T-cell (primary cell): ENCODE measurements at regions not wholly inside any gene's neighbourhood (a gene's known extent, or its start where the extent isn't known, plus 50 kb on each side); places are given as distances from the start of the nearest gene placed in this dataset.
A peak's percentile ranks its signal among the peaks of the same experiment; 100 is the strongest.

ENCODE experiments used
- ATAC-seq, 4 experiments: fragments of 200-7000 bp in 3 of 4; fragments of 150-1000 bp in 1 of 4; cut with Tn5 transposase; replicated peaks in 1 of 4; 1 replicate in 3 of 4; 2 replicates in 1 of 4; pipeline ENCODE4 v1.10.0; 2021; ENCODE audit warnings: moderate library complexity in 3 of 4, mild to moderate bottlenecking in 2 of 4, moderate number of reproducible peaks in 1 of 4
- CTCF ChIA-PET, 2 donors: fragments of 300-600 bp; sonication (Branson Sonifier 250); formaldehyde crosslinking; loops; one replicate each; lab custom pipeline; 2022; ENCODE audit warnings: antibody characterized with exemption in 2 of 2; lab: Charles Lee
- POLR2A ChIA-PET, 2 donors: fragments of 300-600 bp; sonication (Branson Sonifier 250); formaldehyde crosslinking; loops; one replicate each; lab custom pipeline; 2022; ENCODE audit warnings: antibody characterized with exemption in 2 of 2; lab: Charles Lee
- DNase-seq, 35 experiments: peaks; one replicate each; pipeline versions ENCODE4 v3.0.0 to v3.0.0-alpha.2; 2013 to 2023
- H3K27ac ChIP-seq: one replicate; pipeline ENCODE4 v1.5.1; 2013; ENCODE audit warnings: low read length
- H3K27me3 ChIP-seq, 2 experiments: replicated peaks in 1 of 2; 1 replicate in 1 of 2; 2 replicates in 1 of 2; pipeline versions ENCODE4 v1.6.1 to v1.7.0; 2013; ENCODE audit warnings: low read length in 1 of 2, mixed read lengths in 1 of 2; ENCODE audit not compliant: control insufficient read depth in 2 of 2, insufficient read depth in 2 of 2; ENCODE audit errors: extremely low read depth in 1 of 2
- H3K36me3 ChIP-seq, 2 donors: 1 replicate in 1 of 2; 2 replicates in 1 of 2; pipeline versions ENCODE4 v1.6.1 to v1.7.0; 2013; ENCODE audit warnings: low read length in 1 of 2; ENCODE audit not compliant: control insufficient read depth in 2 of 2, insufficient read depth in 1 of 2; ENCODE audit errors: extremely low read depth in 1 of 2
- H3K4me1 ChIP-seq, 2 experiments: 1 replicate in 1 of 2; 2 replicates in 1 of 2; pipeline versions ENCODE4 v1.6.1 to v1.7.0; 2013; ENCODE audit warnings: low read length in 2 of 2, mixed read lengths in 1 of 2; ENCODE audit not compliant: insufficient read depth in 2 of 2, control insufficient read depth in 1 of 2; ENCODE audit errors: extremely low read depth in 1 of 2
- H3K4me3 ChIP-seq, 2 donors: 1 replicate in 1 of 2; 2 replicates in 1 of 2; pipeline versions ENCODE4 v1.5.1 to v1.7.0; 2013; ENCODE audit warnings: mild to moderate bottlenecking in 2 of 2, low read length in 1 of 2, moderate library complexity in 1 of 2; ENCODE audit not compliant: control insufficient read depth in 1 of 2; ENCODE audit errors: extremely low read depth in 1 of 2
- H3K9me3 ChIP-seq: 2 replicates; pipeline ENCODE4 v1.7.0; 2013
- H3K27ac Mint-ChIP-seq, 2 donors: one replicate each; pipeline ENCODE4 v1.8.0; 2020 to 2021; ENCODE audit warnings: mild to moderate bottlenecking in 2 of 2, mixed read lengths in 2 of 2
- H3K27me3 Mint-ChIP-seq, 2 donors: one replicate each; pipeline ENCODE4 v1.8.0; 2021 to 2022; ENCODE audit warnings: mixed read lengths in 2 of 2
- H3K36me3 Mint-ChIP-seq: one replicate; pipeline ENCODE4 v1.8.0; 2021; ENCODE audit warnings: mixed read lengths
- H3K4me1 Mint-ChIP-seq, 3 donors: one replicate each; pipeline ENCODE4 v1.8.0; 2020 to 2022; ENCODE audit warnings: mixed read lengths in 3 of 3, mild to moderate bottlenecking in 1 of 3
- H3K4me3 Mint-ChIP-seq, 3 donors: one replicate each; pipeline ENCODE4 v1.8.0; 2020 to 2022; ENCODE audit warnings: mild to moderate bottlenecking in 3 of 3, mixed read lengths in 3 of 3, moderate library complexity in 3 of 3
- H3K9me3 Mint-ChIP-seq, 3 donors: one replicate each; pipeline ENCODE4 v1.8.0; 2020 to 2022; ENCODE audit warnings: mixed read lengths in 3 of 3
- WGBS: methylation state at CpG from one replicate; pipeline ENCODE4 v1.1.5; 2013; ENCODE audit warnings: missing lambda C conversion rate; ENCODE audit not compliant: insufficient coverage; 5-methylcytosine and 5-hydroxymethylcytosine counted together

DNA sequence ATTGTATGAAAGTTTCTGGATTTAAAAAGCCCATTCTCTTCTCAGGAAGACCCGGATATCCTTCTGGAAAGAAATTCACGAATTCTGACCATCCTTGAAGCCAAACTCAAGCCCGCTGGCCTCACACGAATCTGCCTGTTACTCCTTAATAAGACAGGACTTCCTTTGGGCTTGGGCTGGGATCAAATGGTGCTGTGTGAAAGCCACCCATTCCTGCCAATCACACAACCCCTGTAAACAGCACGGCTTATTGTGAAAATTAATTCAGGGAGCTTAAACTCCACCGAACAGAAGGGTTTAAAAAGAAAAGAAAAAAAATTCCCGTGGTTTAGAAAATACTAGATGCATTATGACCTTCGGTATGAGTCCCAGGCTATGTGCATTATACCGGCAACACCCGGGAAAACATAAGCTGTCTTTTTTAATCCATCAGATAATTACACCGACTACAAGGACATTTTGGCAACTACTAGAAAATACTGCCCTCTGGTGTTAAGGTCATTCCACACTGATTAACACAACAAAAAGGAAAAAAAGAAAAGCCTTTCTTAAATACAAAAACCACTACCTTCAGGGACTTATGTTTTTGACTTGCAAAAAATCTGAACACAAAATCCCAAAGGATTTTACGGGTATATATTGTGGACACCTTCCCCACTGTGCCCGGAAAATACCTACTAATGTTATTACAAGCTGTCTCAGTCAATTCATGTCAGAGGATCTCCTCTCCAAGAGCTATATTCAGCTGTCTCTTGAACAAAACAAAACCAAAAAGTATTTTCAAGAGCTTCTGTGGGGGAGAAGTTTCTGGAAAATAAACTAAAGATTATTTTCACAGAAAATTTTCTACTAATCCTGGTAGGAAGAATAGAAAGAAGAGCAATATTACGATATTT is 76.0 kb upstream of the LSM14A start:
- 22% methylated on average over 8 of the region's 14 CpGs for WGBS
- POLR2A ChIA-PET, result no interaction called here

GRCh38 chr19:34104096-34104495 is 68.2 kb upstream of the LSM14A start:
- Histone ChIP-seq H3K4me1 (no peaks in the 10 kb centered on the region), H3K4me3 (no peak overlapping the region), H3K27ac (no peak overlapping the region), H3K9me3 (no peaks in the 10 kb centered on the region), H3K27me3 (peaks cover 2 to 8% of the 10 kb centered on the region in 2 experiments), H3K36me3 (no peaks in the 10 kb centered on the region)
- DNase-seq (no peak), ATAC-seq (no peak)
- no peak overlapping the region for H3K27ac Mint-ChIP-seq
- H3K4me3 Mint-ChIP-seq, result no peak overlapping the region
- H3K9me3 Mint-ChIP-seq, result no peaks in the 10 kb centered on the region
- H3K36me3 Mint-ChIP-seq, result no peaks in the 10 kb centered on the region
- WGBS, result no CpG with 5 or more reads among the region's 5 CpGs
- H3K4me1 Mint-ChIP-seq, result peaks cover 0 to 4% (median 2%) of the 10 kb centered on the region in 3 donors
- H3K27me3 Mint-ChIP-seq, result peaks cover 6 to 21% of the 10 kb centered on the region in 2 donors
- ChIA-PET POLR2A (no interaction called here), CTCF (no interaction called here)

More for the DNA sequence above, 76.0 kb upstream of the LSM14A start:
- Mint-ChIP-seq H3K27ac (no peak overlapping the region), H3K27me3 (peaks cover 17 to 20% of the 10 kb centered on the region in 2 donors), H3K4me1 (peaks cover 0 to 2% (median 2%) of the 10 kb centered on the region in 3 donors), H3K9me3 (no peaks in the 10 kb centered on the region), H3K4me3 (no peak overlapping the region), H3K36me3 (no peaks in the 10 kb centered on the region)
- H3K4me3 ChIP-seq, result no peak overlapping the region
- no peaks in the 10 kb centered on the region for H3K4me1 ChIP-seq
- H3K27ac ChIP-seq, result no peak overlapping the region
- CTCF ChIA-PET, result interaction anchor here (0.5 to 1.7 kb wide), 7 partner anchors 10 to 327 kb away, joined by 3 to 12 read pairs (median 4); no protein-coding TSS in a partner anchor
- H3K27me3 ChIP-seq, result peaks cover 2 to 3% of the 10 kb centered on the region in 2 experiments
- no peaks in the 10 kb centered on the region for H3K36me3 ChIP-seq
- DNase-seq, result peak in 1 of 35 experiments; percentile 51
- ATAC-seq, result no peak
- H3K9me3 ChIP-seq, result no peaks in the 10 kb centered on the region

GRCh38 chr19:34104557-34104956 is 67.7 kb upstream of the LSM14A start:
- H3K4me1 Mint-ChIP-seq, result peaks cover 0 to 4% (median 2%) of the 10 kb centered on the region in 3 donors
- H3K4me1 ChIP-seq, result no peaks in the 10 kb centered on the region
- CTCF ChIA-PET, result no interaction called here

GRCh38 chr19:34109596-34109995 is 62.7 kb upstream of the LSM14A start:
- H3K4me3 ChIP-seq, result no peak overlapping the region
- H3K27me3 ChIP-seq, result peaks cover 2 to 24% of the 10 kb centered on the region in 2 experiments
- no peak for ATAC-seq
- ChIA-PET CTCF (no interaction called here), POLR2A (no interaction called here)
- no peaks in the 10 kb centered on the region for H3K9me3 ChIP-seq
- H3K4me1 ChIP-seq, result no peaks in the 10 kb centered on the region
- Mint-ChIP-seq H3K4me3 (no peak overlapping the region), H3K4me1 (no peaks in the 10 kb centered on the region), H3K9me3 (no peaks in the 10 kb centered on the region), H3K27me3 (peaks cover 6 to 17% of the 10 kb centered on the region in 2 donors), H3K36me3 (no peaks in the 10 kb centered on the region), H3K27ac (no peak overlapping the region)
- no peaks in the 10 kb centered on the region for H3K36me3 ChIP-seq
- no peak for DNase-seq
- H3K27ac ChIP-seq, result no peak overlapping the region
- no CpG with 5 or more reads among the region's 3 CpGs for WGBS

More at GRCh38 chr19:34104557-34104956, 67.7 kb upstream of the LSM14A start:
- POLR2A ChIA-PET, result no interaction called here
- peaks cover 2 to 11% of the 10 kb centered on the region in 2 experiments for H3K27me3 ChIP-seq
- Mint-ChIP-seq H3K36me3 (no peaks in the 10 kb centered on the region), H3K27me3 (peaks cover 6 to 17% of the 10 kb centered on the region in 2 donors), H3K4me3 (no peak overlapping the region), H3K9me3 (no peaks in the 10 kb centered on the region), H3K27ac (no peak overlapping the region)
- no peak for DNase-seq
- WGBS, result 68% methylated on average over 3 of the region's 5 CpGs
- no peak overlapping the region for H3K4me3 ChIP-seq
- H3K9me3 ChIP-seq, result no peaks in the 10 kb centered on the region
- no peaks in the 10 kb centered on the region for H3K36me3 ChIP-seq
- ATAC-seq, result no peak
- no peak overlapping the region for H3K27ac ChIP-seq

GRCh38 chr19:34118879-34119748 is 53.2 kb upstream of the LSM14A start:
- Mint-ChIP-seq H3K4me3 (peak overlapping the region in 1 of 3 donors; percentile 30), H3K27me3 (peaks cover 0 to 3% of the 10 kb centered on the region in 2 donors), H3K36me3 (no peaks in the 10 kb centered on the region), H3K4me1 (peaks cover 12 to 15% (median 14%) of the 10 kb centered on the region in 3 donors), H3K9me3 (no peaks in the 10 kb centered on the region), H3K27ac (peak overlapping the region; percentile 42 to 55)
- CTCF ChIA-PET, result interaction anchor here in 1 of 2 donors (0.5 to 1.2 kb wide), 4 partner anchors 19 to 1049 kb away, joined by 3 to 5 read pairs (median 4); no protein-coding TSS in a partner anchor
- DNase-seq (peak in 6 of 35 experiments; percentile 6 to 33 (median 13)), ATAC-seq (peak; percentile 77 to 98 (median 86))
- Histone ChIP-seq H3K4me1 (peaks cover 0 to 15% of the 10 kb centered on the region in 2 experiments), H3K27me3 (peaks cover 0 to 4% of the 10 kb centered on the region in 2 experiments), H3K27ac (no peak overlapping the region), H3K36me3 (no peaks in the 10 kb centered on the region), H3K9me3 (no peaks in the 10 kb centered on the region), H3K4me3 (no peak overlapping the region)
- POLR2A ChIA-PET, result no interaction called here
- 19% methylated on average over 3 of the region's 8 CpGs for WGBS

DNA sequence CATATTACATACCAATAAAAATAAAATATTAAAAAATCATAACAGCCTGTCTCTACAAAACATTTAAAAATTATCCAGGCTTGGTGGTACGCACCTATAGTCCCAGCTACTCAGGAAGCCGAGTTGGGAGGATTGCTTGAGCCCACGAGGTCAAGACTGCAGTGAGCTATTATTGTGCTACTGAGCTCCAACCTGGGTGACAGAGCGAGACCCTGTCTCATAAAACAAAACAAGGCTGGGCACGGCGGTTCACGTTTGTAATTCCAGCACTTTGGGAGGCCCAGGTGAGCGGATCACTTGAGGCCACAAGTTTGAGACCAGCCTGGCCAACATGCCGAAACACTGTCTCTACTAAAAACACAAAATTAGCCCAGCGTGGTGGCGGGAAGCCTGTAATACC is 52.2 kb upstream of the LSM14A start:
- CTCF ChIA-PET, result interaction anchor here in 1 of 2 donors (0.6 to 1.8 kb wide), 4 partner anchors 25 to 1050 kb away, joined by 3 to 5 read pairs (median 4); no protein-coding TSS in a partner anchor
- ATAC-seq (no peak), DNase-seq (no peak)
- H3K36me3 Mint-ChIP-seq, result no peaks in the 10 kb centered on the region
- H3K4me3 Mint-ChIP-seq, result no peak overlapping the region
- peaks cover 0 to 4% of the 10 kb centered on the region in 2 experiments for H3K27me3 ChIP-seq
- H3K4me3 ChIP-seq, result no peak overlapping the region
- H3K27ac ChIP-seq, result no peak overlapping the region
- WGBS, result 87% methylated on average over 8 of the region's 11 CpGs
- no peak overlapping the region for H3K27ac Mint-ChIP-seq
- H3K4me1 ChIP-seq, result peaks cover 0 to 15% of the 10 kb centered on the region in 2 experiments
- peaks cover 0 to 2% of the 10 kb centered on the region in 2 donors for H3K27me3 Mint-ChIP-seq
- H3K36me3 ChIP-seq, result no peaks in the 10 kb centered on the region
- peaks cover 12 to 15% (median 14%) of the 10 kb centered on the region in 3 donors for H3K4me1 Mint-ChIP-seq
- POLR2A ChIA-PET, result no interaction called here
- H3K9me3 Mint-ChIP-seq, result no peaks in the 10 kb centered on the region
- H3K9me3 ChIP-seq, result no peaks in the 10 kb centered on the region
